HG03571 (cell line): ENCODE measurements at regions not wholly inside any gene's neighbourhood (a gene's known extent, or its start where the extent isn't known, plus 50 kb on each side); places are given as distances from the start of the nearest gene placed in this dataset.
"Not testable (repeated sequence)": the region's sequence is repeated elsewhere in the genome, so short reads cannot be mapped to it uniquely, and the experiment has no call there.

ENCODE experiments used
- ATAC-seq: cut with Tn5 transposase; IDR thresholded peaks from one replicate; pipeline ENCODE4 v1.9.1; 2021; ENCODE audit not compliant: unreplicated experiment

DNA sequence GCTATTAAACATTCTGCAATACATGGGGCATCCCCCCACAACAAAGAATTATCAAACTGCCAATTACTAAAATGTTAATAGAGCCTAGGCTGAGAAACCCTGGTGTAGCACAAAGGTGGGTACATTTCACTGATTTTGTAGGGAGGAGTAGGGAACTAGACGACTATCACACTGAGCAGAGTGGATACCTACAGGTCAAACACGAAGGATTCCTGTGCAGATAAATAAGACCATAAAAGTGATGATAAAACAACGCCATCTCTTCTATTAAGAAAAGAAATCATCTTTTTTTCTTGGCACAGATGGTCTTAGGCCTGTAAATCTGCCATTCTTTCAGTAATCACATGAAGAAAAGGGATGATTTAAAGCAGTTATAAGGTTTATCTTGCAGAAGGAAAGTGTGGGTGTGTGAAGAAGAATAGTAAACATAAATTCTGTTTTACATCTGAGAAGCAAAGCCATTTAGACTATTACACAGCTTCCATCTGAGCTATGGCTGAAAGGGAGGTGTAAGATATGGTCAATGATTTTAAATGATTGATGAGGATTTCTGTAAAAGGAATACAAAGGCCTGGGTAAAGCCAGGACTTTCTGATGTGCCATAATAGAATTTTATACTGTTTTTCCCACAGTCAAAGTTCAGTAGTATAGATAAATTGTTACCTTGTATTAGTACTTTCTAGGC lies 429.4 kb upstream of the GOT2 start:
- ATAC-seq = no peak

DNA sequence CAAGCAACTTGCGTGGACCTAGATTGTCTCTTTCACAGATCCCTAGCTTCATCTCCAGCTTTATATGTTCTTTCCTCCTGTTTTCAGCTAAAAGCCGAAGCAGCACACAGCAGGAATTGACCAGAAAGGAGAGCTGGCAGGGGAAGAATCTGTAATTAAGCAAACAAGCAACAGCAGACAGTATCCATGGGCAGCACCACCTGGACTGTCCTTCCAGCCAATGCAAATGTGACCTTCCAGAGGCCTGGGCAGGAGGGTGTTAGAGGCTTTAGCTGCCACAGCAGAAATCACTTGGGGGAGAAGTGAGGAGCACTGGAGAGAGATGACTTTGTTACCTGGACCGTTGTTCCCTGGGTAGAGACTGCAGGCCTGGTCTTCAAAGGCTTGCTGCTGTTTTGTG lies 427.6 kb upstream of the GOT2 start:
- no peak for ATAC-seq

DNA sequence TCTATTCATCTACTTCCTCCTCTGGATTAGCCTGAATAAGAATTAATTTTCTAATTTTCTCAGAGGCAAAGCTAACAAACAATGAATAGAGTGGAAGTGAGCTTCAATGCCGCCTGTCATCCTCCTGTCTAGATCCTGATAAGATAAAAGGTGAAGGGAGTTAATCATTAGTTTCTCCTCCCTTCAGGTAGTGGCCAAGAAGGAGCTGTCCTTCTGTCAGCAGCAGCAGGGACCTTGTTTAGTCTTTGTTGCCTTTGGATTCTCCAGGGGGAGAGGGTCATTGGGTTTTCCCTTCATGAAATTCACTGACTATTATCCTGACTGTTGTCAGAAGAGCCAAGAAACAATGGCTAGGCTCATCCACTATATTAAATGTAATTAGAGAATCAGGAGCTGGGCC lies 420.2 kb upstream of the GOT2 start:
- no peak for ATAC-seq

- ATAC-seq = no peak
Measured at GRCh38 chr16:59148769-59149155, 414.6 kb upstream of the GOT2 start.

- ATAC-seq = no peak
Measured at GRCh38 chr16:59148056-59148768, 414.1 kb upstream of the GOT2 start.

DNA sequence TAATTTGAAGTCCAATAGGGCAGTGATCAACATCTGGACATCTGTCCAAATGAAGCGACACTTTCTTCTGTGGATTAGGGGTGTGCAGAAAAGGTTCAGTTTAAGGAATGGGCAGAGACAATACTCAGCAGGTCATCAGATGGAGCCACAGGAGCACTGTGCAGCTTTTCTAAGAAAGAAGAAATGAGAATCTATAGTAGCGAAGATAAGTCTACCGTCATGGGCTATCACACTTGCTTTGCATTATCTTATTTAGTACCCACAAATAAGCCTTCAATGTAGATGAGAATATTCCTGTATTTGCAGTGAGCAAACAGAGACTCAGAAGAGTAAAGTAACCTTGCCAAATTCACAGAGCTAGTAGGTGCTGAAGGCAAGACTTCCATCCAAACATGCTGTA lies 412.0 kb upstream of the GOT2 start:
- no peak for ATAC-seq

DNA sequence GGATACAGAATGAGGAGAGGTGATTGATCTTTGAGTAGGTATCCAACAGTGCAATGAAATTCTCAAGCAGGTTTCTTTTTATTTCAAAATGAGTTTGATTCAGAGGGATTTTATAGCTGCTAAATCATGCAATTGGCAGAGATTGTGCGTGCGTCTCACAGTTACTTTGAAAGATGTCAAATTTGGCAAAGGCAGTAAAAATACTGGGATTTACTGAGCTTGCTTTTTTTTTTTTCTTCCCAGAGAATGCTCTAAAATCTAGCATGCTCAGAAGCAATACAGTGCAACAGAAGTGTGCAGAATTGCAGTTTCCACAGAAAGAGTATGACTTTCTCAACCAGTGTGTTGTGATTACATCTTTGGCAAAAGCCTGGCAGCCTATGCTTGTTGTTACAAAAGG lies 410.7 kb upstream of the GOT2 start:
- ATAC-seq = no peak

GRCh38 chr16:59144326-59144725 lies 410.2 kb upstream of the GOT2 start:
- ATAC-seq = no peak

DNA sequence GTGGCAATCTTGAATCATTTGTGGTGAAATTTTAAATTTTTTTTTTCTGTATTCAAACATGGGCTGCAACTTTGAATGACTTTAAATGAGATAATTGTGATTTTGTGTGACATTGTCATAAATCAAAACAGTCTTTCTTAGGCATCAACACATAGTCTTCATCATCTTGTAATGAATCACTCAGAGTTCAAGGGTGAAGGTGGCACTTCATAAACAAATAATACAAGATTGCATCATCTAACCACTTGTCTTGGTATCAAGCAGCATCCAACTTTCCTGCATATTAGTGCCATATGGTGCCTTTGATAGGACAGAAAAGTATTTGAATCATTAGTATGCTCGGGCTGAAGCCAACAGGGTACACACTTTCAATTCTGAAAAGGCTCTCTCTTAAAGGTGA lies 392.4 kb upstream of the GOT2 start:
- ATAC-seq = no peak

DNA sequence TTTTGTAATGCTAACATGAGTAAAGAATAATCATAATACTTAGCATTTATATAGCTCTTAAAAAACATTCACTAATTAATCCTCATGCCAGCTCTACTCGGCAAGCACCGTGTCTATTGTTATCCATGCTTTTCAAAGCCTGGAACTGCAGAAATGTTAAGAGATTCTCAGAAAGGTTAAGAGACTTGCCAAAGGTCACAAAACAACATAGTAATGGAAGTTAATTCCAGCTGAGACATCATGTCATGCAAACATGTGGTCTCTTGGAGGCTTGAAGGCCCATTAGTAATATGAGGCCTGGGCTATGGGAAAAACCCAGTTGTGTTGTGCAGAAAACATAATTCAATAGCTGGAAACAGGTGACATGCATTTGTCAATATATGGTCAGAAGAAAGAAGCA lies 389.9 kb upstream of the GOT2 start:
- ATAC-seq = no peak

DNA sequence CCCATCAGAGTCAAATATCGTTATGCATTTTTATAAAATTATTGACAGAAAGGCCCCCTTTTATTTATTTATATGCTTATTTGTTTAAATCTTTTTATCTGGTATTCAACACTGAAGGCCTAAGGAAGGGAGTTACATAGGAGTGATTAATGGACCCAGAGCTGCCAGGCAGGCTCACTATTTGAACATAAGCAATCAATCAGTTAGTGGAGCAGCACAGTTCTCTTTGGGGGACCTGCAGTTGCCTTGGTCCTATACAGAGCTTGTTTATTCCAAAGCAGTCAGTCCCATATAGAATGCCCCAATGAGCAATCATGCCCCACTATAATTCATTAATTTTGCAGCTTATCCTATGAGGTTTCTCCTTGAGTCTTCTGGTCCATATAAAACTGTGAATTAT lies 389.4 kb upstream of the GOT2 start:
- no peak for ATAC-seq

DNA sequence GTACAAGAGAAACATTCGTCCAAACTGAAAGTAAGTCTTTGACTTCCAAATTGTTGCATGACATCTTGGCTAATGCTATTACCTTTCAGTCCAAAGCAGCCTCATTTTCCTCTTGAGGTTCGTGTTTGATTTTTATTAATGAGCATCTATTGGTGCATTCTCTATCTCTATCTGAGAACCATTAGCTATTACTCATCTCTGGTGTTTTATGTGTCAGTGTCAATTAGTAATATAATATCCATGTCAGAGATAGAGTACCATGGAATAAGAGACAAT lies 388.1 kb upstream of the GOT2 start:
- no peak for ATAC-seq

- no peak for ATAC-seq
Measured at GRCh38 chr16:59121411-59122261, 387.5 kb upstream of the GOT2 start.

- ATAC-seq = no peak
Measured at GRCh38 chr16:59116744-59117143, 382.6 kb upstream of the GOT2 start.

GRCh38 chr16:59114790-59115189 lies 380.7 kb upstream of the GOT2 start:
- no peak for ATAC-seq

DNA sequence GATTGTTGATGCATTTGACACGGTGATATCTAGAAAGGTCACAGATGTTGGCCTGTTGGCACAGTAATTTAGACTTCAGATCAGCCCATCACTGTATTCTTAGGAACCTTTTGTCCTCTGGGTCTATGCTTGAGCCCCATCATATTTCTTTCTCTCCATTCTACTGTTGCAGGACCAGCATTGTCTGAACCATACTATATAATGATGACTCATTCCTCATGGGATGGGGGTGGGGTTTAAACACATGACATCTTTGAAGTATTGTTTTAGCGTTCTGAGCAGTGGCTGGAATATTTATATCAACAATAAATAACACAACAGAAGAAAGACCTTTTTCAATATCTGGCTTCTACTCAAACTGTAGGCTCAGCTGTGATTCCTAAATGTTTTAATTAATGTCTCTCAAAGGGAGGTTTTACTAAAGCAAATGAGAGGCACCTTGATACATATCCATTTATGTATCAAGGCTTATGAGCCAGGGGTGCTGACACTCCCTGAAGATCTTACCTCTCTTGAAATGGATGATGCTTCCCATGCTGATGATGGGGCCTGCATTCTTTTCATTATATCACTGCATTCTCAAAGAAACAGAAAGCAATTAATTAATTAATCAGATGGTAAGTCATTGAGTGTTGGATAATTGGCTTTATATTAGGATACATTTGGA lies 379.0 kb upstream of the GOT2 start:
- no peak for ATAC-seq

- ATAC-seq = no peak
Measured at GRCh38 chr16:59111280-59111679, 377.2 kb upstream of the GOT2 start.

GRCh38 chr16:59108374-59108773 lies 374.3 kb upstream of the GOT2 start:
- ATAC-seq = no peak

DNA sequence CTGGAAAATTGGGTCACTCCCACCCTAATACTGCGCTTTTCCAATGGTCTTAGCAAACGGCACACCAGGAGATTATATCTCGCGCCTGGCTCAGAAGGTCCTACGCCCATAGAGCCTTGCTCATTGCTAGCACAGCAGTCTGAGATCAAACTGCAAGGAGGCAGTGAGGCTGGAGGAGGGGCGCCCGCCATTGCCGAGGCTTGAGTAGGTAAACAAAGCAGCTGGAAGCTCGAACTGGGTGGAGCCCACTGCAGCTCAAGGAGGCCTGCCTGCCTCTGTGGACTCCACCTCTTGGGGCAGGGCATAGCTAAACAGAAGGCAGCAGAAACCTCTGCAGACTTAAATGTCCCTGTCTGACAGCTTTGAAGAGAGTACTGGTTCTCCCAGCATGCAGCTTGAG lies 362.6 kb upstream of the GOT2 start:
- not testable (repeated sequence) for ATAC-seq

- no peak for ATAC-seq
Measured at GRCh38 chr16:59090541-59090940, 356.4 kb upstream of the GOT2 start.

DNA sequence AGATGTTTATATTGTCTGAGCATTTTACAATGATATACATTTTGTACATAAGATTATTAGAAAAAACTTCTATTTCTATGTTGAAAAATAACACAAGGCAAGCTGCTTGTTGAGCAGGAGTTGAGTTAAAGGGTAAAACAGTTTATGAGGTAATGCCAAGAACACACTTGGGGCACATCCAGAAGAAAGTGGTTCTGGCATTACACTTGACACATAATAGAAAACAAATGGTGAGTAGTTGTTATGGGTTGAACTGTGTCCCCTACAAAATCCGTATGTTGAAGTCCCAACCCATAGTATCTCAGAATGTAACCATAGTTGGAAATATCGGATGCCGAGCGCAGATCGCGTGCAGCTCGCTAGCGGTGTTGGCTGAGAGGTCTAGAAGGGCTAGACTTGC lies 354.3 kb upstream of the GOT2 start:
- ATAC-seq = no peak

- no peak for ATAC-seq
Measured at GRCh38 chr16:59087641-59088040, 353.5 kb upstream of the GOT2 start.
